ENCODE measurements at regions not wholly inside any gene's neighbourhood (a gene's known extent, or its start where the extent isn't known, plus 50 kb on each side); places are given as distances from the start of the nearest gene placed in this dataset.

DNA sequence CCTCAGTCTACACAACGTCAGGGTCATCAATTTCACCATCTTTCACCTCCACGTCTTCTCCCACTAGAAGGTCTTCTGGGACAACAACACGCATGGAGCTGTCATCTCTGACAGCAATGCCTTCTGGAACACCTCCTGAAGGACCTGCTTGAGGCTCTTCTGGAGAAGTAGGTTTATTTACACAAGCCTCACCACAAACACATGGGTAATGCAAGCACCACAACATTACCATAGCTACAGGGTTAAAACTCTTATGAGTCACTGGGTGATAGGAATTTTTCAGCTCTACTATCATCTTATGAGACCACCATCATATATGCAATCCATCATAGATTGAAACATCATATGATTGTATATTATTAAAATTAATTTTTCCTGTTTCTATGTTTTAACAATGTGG, 215.4 kb downstream of the CHD9NB start:
- H3K4me1 Mint-ChIP-seq = no peaks in the 10 kb centered on the region
- H3K27me3 ChIP-seq (ENCODE audit: control insufficient read depth, insufficient read depth, low read length) = no peaks in the 10 kb centered on the region
- ATAC-seq (ENCODE audit: low read depth in 2 of 2) = no peak
- H3K4me3 ChIP-seq (ENCODE audit: low read depth, low read length) = no peak overlapping the region
- H3K27ac Mint-ChIP-seq = no peak overlapping the region
- H3K27ac ChIP-seq (ENCODE audit: insufficient read depth, low read length, poor library complexity, severe bottlenecking) = no peak overlapping the region
- no peaks in the 10 kb centered on the region for H3K9me3 ChIP-seq (ENCODE audit: control insufficient read depth in 2 of 2, low read length in 2 of 2)
- H3K36me3 ChIP-seq (ENCODE audit: control insufficient read depth, insufficient read depth, low read length) = no peaks in the 10 kb centered on the region
- no peaks in the 10 kb centered on the region for H3K36me3 Mint-ChIP-seq
- no peak overlapping the region for H3K4me3 Mint-ChIP-seq
- no peaks in the 10 kb centered on the region for H3K27me3 Mint-ChIP-seq
- H3K4me1 ChIP-seq (ENCODE audit: control insufficient read depth, insufficient read depth, low read length, poor library complexity, severe bottlenecking) = no peaks in the 10 kb centered on the region
- DNase-seq = no peak
- peaks cover 0 to 4% (median 0%) of the 10 kb centered on the region in 7 donors for H3K9me3 Mint-ChIP-seq

DNA sequence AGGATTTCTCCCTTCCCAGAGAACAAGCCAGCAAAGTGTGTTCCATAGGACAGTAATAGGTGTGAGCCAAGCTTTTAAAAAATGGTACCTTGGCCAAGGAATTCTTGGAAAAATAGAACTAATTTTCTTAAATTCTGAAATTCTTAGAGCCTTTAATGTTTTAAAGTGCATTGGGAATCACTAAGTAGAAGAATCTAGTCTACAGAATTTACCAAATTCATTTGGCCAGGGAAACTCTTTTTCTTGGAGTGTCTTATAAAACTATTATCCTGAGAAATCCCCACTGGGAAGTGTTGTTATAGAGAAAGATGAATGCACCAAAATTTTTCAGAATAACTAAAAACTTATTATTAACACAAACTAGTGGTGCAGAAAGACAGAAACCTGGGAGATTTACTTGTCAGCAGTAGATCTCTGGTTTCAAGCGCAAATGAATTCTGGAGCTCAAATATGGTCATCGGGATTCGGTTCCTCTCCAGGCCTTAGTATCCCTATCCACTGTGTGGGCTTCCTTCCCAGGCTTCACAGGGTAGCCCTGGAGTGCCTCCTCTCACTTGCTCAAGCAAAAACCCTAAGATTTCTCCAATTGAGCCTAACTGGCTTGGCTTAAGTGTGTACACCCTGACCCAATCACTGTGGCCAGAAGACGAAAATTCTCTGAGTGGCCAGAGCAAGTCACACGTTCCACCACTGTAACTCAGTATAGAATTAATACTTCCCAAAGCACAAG, 217.8 kb downstream of the CHD9NB start:
- Mint-ChIP-seq H3K9me3 (peaks cover 0 to 4% (median 0%) of the 10 kb centered on the region in 7 donors), H3K36me3 (no peaks in the 10 kb centered on the region), H3K4me1 (no peaks in the 10 kb centered on the region), H3K4me3 (no peak overlapping the region), H3K27ac (no peak overlapping the region), H3K27me3 (no peaks in the 10 kb centered on the region)
- no peaks in the 10 kb centered on the region for H3K9me3 ChIP-seq (ENCODE audit: control insufficient read depth in 2 of 2, low read length in 2 of 2)
- ATAC-seq (ENCODE audit: low read depth in 2 of 2) (no peak), DNase-seq (no peak)
- no peaks in the 10 kb centered on the region for H3K36me3 ChIP-seq (ENCODE audit: control insufficient read depth, insufficient read depth, low read length)
- no peaks in the 10 kb centered on the region for H3K4me1 ChIP-seq (ENCODE audit: control insufficient read depth, insufficient read depth, low read length, poor library complexity, severe bottlenecking)
- H3K4me3 ChIP-seq (ENCODE audit: low read depth, low read length) = no peak overlapping the region
- no peak overlapping the region for H3K27ac ChIP-seq (ENCODE audit: insufficient read depth, low read length, poor library complexity, severe bottlenecking)
- no peaks in the 10 kb centered on the region for H3K27me3 ChIP-seq (ENCODE audit: control insufficient read depth, insufficient read depth, low read length)

DNA sequence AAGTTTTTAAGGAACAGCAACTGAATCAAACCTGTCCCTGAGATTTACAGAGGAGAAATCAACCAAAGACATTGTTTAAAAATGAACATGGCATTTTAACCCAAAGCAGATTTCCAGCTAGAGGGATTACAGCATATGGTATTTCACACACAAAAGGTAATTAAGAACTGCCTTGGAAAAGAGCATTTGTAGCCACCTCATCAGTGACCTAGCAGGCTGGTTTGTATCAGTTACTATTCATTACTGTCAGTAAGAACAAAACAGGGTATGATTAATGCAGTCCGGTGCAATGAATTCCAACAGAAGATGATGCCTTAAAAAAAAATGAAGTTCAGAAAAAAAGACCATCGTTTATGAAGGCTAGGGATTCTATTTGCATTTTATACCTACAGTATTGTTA, 219.9 kb downstream of the CHD9NB start:
- H3K4me1 ChIP-seq (ENCODE audit: control insufficient read depth, insufficient read depth, low read length, poor library complexity, severe bottlenecking) = no peaks in the 10 kb centered on the region
- Mint-ChIP-seq H3K4me3 (no peak overlapping the region), H3K9me3 (peaks cover 0 to 3% (median 0%) of the 10 kb centered on the region in 7 donors), H3K27me3 (no peaks in the 10 kb centered on the region), H3K4me1 (no peaks in the 10 kb centered on the region), H3K27ac (no peak overlapping the region), H3K36me3 (no peaks in the 10 kb centered on the region)
- DNase-seq (no peak), ATAC-seq (ENCODE audit: low read depth in 2 of 2) (no peak)
- no peak overlapping the region for H3K27ac ChIP-seq (ENCODE audit: insufficient read depth, low read length, poor library complexity, severe bottlenecking)
- no peak overlapping the region for H3K4me3 ChIP-seq (ENCODE audit: low read depth, low read length)
- no peaks in the 10 kb centered on the region for H3K27me3 ChIP-seq (ENCODE audit: control insufficient read depth, insufficient read depth, low read length)
- H3K9me3 ChIP-seq (ENCODE audit: control insufficient read depth in 2 of 2, low read length in 2 of 2) = no peaks in the 10 kb centered on the region
- no peaks in the 10 kb centered on the region for H3K36me3 ChIP-seq (ENCODE audit: control insufficient read depth, insufficient read depth, low read length)

DNA sequence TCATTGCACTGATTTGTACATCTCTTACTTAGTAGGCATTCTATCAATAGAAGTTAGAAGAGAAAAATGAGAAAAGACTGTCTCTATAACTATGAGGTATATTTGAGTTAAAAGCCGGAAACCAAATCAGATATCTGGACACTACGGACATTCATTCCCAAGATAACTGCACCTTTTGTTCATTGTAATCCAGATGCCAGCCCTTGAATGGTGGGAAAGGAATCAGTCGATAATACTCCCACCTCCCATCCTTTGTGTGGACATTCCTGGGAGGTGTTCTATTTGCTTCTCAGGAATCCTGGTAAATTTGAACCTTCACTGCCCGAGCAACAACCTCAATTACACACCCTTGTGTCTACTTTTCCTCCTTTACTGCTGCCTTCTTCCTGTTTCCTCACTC, 225.2 kb downstream of the CHD9NB start:
- ATAC-seq (ENCODE audit: low read depth in 2 of 2) = no peak
- Mint-ChIP-seq H3K27ac (no peak overlapping the region), H3K9me3 (peaks cover 0 to 9% (median 1%) of the 10 kb centered on the region in 7 donors), H3K4me3 (no peak overlapping the region), H3K27me3 (peaks cover 4% of the 10 kb centered on the region), H3K36me3 (no peaks in the 10 kb centered on the region), H3K4me1 (no peaks in the 10 kb centered on the region)
- Histone ChIP-seq H3K27ac (ENCODE audit: insufficient read depth, low read length, poor library complexity, severe bottlenecking) (no peak overlapping the region), H3K4me3 (ENCODE audit: low read depth, low read length) (no peak overlapping the region), H3K9me3 (ENCODE audit: control insufficient read depth in 2 of 2, low read length in 2 of 2) (no peaks in the 10 kb centered on the region), H3K27me3 (ENCODE audit: control insufficient read depth, insufficient read depth, low read length) (no peaks in the 10 kb centered on the region), H3K4me1 (ENCODE audit: control insufficient read depth, insufficient read depth, low read length, poor library complexity, severe bottlenecking) (no peaks in the 10 kb centered on the region), H3K36me3 (ENCODE audit: control insufficient read depth, insufficient read depth, low read length) (no peaks in the 10 kb centered on the region)
- DNase-seq = no peak

DNA sequence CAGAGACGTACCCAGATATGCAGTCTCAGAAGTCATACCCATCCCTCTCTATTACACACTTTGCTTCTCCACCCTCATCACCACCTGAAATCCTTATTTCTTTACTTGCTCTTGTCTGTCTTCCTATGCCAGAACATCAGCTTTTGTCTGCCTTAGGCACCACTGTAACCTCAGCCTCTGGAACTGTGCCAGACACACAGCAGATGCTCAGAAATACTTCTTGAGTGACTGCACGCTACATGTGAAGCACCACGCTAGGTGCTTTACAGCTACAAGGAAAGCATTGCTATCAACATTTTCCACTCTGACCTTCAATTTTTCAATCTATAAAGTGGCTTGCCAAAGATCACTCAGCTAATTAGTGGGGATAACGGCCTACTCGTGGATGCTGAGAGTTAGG, 226.8 kb downstream of the CHD9NB start:
- H3K4me1 Mint-ChIP-seq = no peaks in the 10 kb centered on the region
- H3K4me3 Mint-ChIP-seq = no peak overlapping the region
- ATAC-seq (ENCODE audit: low read depth in 2 of 2) (no peak), DNase-seq (no peak)
- Histone ChIP-seq H3K27ac (ENCODE audit: insufficient read depth, low read length, poor library complexity, severe bottlenecking) (no peak overlapping the region), H3K9me3 (ENCODE audit: control insufficient read depth in 2 of 2, low read length in 2 of 2) (no peaks in the 10 kb centered on the region), H3K4me1 (ENCODE audit: control insufficient read depth, insufficient read depth, low read length, poor library complexity, severe bottlenecking) (no peaks in the 10 kb centered on the region), H3K4me3 (ENCODE audit: low read depth, low read length) (no peak overlapping the region), H3K27me3 (ENCODE audit: control insufficient read depth, insufficient read depth, low read length) (no peaks in the 10 kb centered on the region), H3K36me3 (ENCODE audit: control insufficient read depth, insufficient read depth, low read length) (no peaks in the 10 kb centered on the region)
- peaks cover 4% of the 10 kb centered on the region for H3K27me3 Mint-ChIP-seq
- no peaks in the 10 kb centered on the region for H3K36me3 Mint-ChIP-seq
- no peak overlapping the region for H3K27ac Mint-ChIP-seq
- H3K9me3 Mint-ChIP-seq = peaks cover 0 to 9% (median 1%) of the 10 kb centered on the region in 7 donors

DNA sequence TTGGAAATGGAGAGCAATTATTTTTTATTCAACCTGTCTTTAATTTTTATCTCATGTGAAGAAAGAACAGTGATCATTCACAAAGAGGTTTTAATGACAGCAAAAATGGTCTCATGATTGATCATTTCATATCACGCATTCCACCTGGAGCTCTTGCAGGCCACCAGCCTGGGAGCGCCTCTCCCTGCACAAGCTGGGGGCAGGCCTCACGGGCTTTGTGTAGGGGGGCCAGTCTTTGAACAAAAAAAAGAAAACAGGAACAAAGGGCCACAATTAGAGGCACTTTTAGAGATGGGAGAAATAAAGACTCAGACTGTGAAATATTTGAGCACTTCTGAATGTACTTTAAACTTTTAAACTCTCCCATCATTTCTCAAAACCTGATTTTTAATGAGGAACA, 232.9 kb downstream of the CHD9NB start:
- Histone ChIP-seq H3K36me3 (ENCODE audit: control insufficient read depth, insufficient read depth, low read length) (no peaks in the 10 kb centered on the region), H3K4me3 (ENCODE audit: low read depth, low read length) (no peak overlapping the region), H3K27me3 (ENCODE audit: control insufficient read depth, insufficient read depth, low read length) (no peaks in the 10 kb centered on the region), H3K27ac (ENCODE audit: insufficient read depth, low read length, poor library complexity, severe bottlenecking) (no peak overlapping the region), H3K9me3 (ENCODE audit: control insufficient read depth in 2 of 2, low read length in 2 of 2) (no peaks in the 10 kb centered on the region), H3K4me1 (ENCODE audit: control insufficient read depth, insufficient read depth, low read length, poor library complexity, severe bottlenecking) (no peaks in the 10 kb centered on the region)
- peaks cover 0 to 2% (median 0%) of the 10 kb centered on the region in 7 donors for H3K9me3 Mint-ChIP-seq
- ATAC-seq (ENCODE audit: low read depth in 2 of 2) (no peak), DNase-seq (no peak)
- H3K27me3 Mint-ChIP-seq = peaks cover 8% of the 10 kb centered on the region
- H3K27ac Mint-ChIP-seq = no peak overlapping the region
- H3K4me1 Mint-ChIP-seq = no peaks in the 10 kb centered on the region
- no peak overlapping the region for H3K4me3 Mint-ChIP-seq
- no peaks in the 10 kb centered on the region for H3K36me3 Mint-ChIP-seq

DNA sequence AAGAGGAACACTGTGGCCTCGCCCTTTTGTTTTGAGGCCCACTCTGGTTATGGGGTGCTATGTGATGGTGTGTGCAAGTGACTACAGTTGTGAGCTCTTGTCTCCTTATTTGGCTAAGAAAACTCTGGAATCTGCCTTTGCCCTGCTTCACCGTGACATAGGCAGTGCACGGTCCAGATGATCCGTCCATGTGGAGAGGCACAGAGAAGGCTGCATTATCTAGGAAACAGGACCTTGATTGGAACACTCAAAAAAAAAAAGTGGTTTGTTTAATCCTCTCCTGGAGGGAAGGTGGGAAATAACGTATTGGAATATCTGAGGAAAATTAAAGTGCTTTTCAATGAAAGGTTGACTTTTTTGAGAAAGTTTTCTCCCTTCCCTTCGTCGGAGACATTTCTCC, 233.3 kb downstream of the CHD9NB start:
- Mint-ChIP-seq H3K36me3 (no peaks in the 10 kb centered on the region), H3K9me3 (peaks cover 0 to 5% (median 0%) of the 10 kb centered on the region in 7 donors), H3K27me3 (peaks cover 8% of the 10 kb centered on the region), H3K27ac (no peak overlapping the region), H3K4me3 (no peak overlapping the region), H3K4me1 (no peaks in the 10 kb centered on the region)
- no peak overlapping the region for H3K27ac ChIP-seq (ENCODE audit: insufficient read depth, low read length, poor library complexity, severe bottlenecking)
- DNase-seq = no peak
- no peak for ATAC-seq (ENCODE audit: low read depth in 2 of 2)
- no peaks in the 10 kb centered on the region for H3K27me3 ChIP-seq (ENCODE audit: control insufficient read depth, insufficient read depth, low read length)
- no peaks in the 10 kb centered on the region for H3K9me3 ChIP-seq (ENCODE audit: control insufficient read depth in 2 of 2, low read length in 2 of 2)
- no peaks in the 10 kb centered on the region for H3K4me1 ChIP-seq (ENCODE audit: control insufficient read depth, insufficient read depth, low read length, poor library complexity, severe bottlenecking)
- H3K36me3 ChIP-seq (ENCODE audit: control insufficient read depth, insufficient read depth, low read length) = no peaks in the 10 kb centered on the region
- H3K4me3 ChIP-seq (ENCODE audit: low read depth, low read length) = no peak overlapping the region

DNA sequence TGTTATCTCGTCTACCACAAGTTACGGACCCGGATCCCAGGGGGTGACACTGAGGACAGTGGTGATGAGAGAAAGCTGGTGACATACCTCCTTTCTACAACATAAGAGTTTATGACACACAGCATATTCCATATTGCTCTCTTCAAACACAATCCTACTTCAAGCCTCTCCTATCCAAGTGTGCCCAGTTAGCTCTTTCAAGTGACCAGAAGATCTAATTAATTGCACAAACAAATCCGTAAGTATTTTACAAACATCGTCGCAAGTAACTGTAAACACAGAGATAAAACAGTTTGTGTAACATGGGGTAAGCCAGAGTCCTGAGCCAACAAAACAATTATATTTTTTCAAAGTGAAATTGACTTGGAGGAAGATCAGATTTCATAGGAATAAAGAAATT, 235.0 kb downstream of the CHD9NB start:
- Histone ChIP-seq H3K27ac (ENCODE audit: insufficient read depth, low read length, poor library complexity, severe bottlenecking) (no peak overlapping the region), H3K9me3 (ENCODE audit: control insufficient read depth in 2 of 2, low read length in 2 of 2) (no peaks in the 10 kb centered on the region), H3K4me3 (ENCODE audit: low read depth, low read length) (no peak overlapping the region), H3K27me3 (ENCODE audit: control insufficient read depth, insufficient read depth, low read length) (no peaks in the 10 kb centered on the region), H3K4me1 (ENCODE audit: control insufficient read depth, insufficient read depth, low read length, poor library complexity, severe bottlenecking) (no peaks in the 10 kb centered on the region), H3K36me3 (ENCODE audit: control insufficient read depth, insufficient read depth, low read length) (no peaks in the 10 kb centered on the region)
- H3K27ac Mint-ChIP-seq = no peak overlapping the region
- ATAC-seq (ENCODE audit: low read depth in 2 of 2) (no peak), DNase-seq (no peak)
- H3K4me3 Mint-ChIP-seq = no peak overlapping the region
- no peaks in the 10 kb centered on the region for H3K4me1 Mint-ChIP-seq
- H3K9me3 Mint-ChIP-seq = peaks cover 0 to 4% (median 3%) of the 10 kb centered on the region in 7 donors
- H3K36me3 Mint-ChIP-seq = no peaks in the 10 kb centered on the region
- H3K27me3 Mint-ChIP-seq = peaks cover 4% of the 10 kb centered on the region

Data from CD4-positive, CD25-positive, alpha-beta regulatory T cell (primary cell).